ENCODE measurements at regions not wholly inside any gene's neighbourhood (a gene's known extent, or its start where the extent isn't known, plus 50 kb on each side); places are given as distances from the start of the nearest gene placed in this dataset.

GRCh38 chr2:16387461-16387984 is 278.1 kb downstream of the CYRIA start:
- H3K4me1 Mint-ChIP-seq (ENCODE audit: low read depth) = no peaks in the 10 kb centered on the region
- POLR2A ChIA-PET = no interaction called here
- H3K27ac Mint-ChIP-seq = no peak overlapping the region
- H3K9me3 ChIP-seq (ENCODE audit: control insufficient read depth in 1 of 2, insufficient read depth in 1 of 2, low read length in 2 of 2) = peaks cover 0 to under 1% of the 10 kb centered on the region in 2 experiments
- intact Hi-C loops (cut with DNase I, micrococcal nuclease) = no loop called here
- H3K27ac ChIP-seq (ENCODE audit: low read depth in 1 of 2, low read length in 2 of 2) = no peak overlapping the region
- no peak overlapping the region for H3K4me3 ChIP-seq (ENCODE audit: low read length)
- TF ChIP-seq CTCF (IDR thresholded peaks at IDR 0.05) = no peak
- H3K36me3 ChIP-seq (ENCODE audit: insufficient read depth, low read length) = no peaks in the 10 kb centered on the region
- no peaks in the 10 kb centered on the region for H3K27me3 Mint-ChIP-seq
- no peaks in the 10 kb centered on the region for H3K27me3 ChIP-seq (ENCODE audit: control insufficient read depth in 1 of 2, insufficient read depth in 2 of 2, low read length in 2 of 2)
- H3K9me3 Mint-ChIP-seq = no peaks in the 10 kb centered on the region
- ATAC-seq (ENCODE audit: poor library complexity) (no peak), DNase-seq (no peak)
- H3K4me1 ChIP-seq (ENCODE audit: insufficient read depth, low read length) = no peaks in the 10 kb centered on the region
- CTCF ChIA-PET = interaction anchor here (1.3 kb wide), 1 partner anchor 15 kb away, joined by 3 read pairs; no protein-coding TSS in a partner anchor
- no peak overlapping the region for H3K4me3 Mint-ChIP-seq
- no peaks in the 10 kb centered on the region for H3K36me3 Mint-ChIP-seq (ENCODE audit: low read depth)

DNA sequence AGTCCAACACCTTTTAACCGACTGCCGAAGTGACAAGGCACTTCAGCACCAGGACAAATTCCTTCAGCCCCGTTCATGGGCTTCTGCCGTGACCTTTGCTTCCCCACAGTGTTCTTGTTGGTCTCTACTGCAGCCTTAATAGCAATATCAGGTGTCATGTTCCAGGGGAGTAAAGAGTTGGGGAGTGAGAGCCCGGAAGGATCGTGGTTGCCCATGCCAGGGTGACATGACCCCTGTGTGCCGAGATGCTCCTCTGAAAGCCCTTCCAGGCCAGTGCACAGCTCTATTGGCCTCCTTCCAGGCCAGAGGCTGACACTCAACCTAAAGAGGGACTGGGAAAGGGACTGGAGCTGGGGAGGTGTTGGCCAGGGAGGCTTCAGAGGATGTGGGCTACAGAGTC is 279.2 kb downstream of the CYRIA start:
- ChIA-PET CTCF (interaction anchor here (1.3 kb wide), 1 partner anchor 14 kb away, joined by 3 read pairs; no protein-coding TSS in a partner anchor), POLR2A (no interaction called here)
- no peaks in the 10 kb centered on the region for H3K9me3 Mint-ChIP-seq
- H3K27ac Mint-ChIP-seq = no peak overlapping the region
- H3K27me3 Mint-ChIP-seq = no peaks in the 10 kb centered on the region
- H3K4me1 ChIP-seq (ENCODE audit: insufficient read depth, low read length) = no peaks in the 10 kb centered on the region
- no peak overlapping the region for H3K4me3 Mint-ChIP-seq
- no peaks in the 10 kb centered on the region for H3K4me1 Mint-ChIP-seq (ENCODE audit: low read depth)
- H3K27me3 ChIP-seq (ENCODE audit: control insufficient read depth in 1 of 2, insufficient read depth in 2 of 2, low read length in 2 of 2) = no peaks in the 10 kb centered on the region
- no peak for TF ChIP-seq CTCF (IDR thresholded peaks at IDR 0.05)
- DNase-seq (no peak), ATAC-seq (ENCODE audit: poor library complexity) (no peak)
- H3K27ac ChIP-seq (ENCODE audit: low read depth in 1 of 2, low read length in 2 of 2) = no peak overlapping the region
- intact Hi-C loops (cut with DNase I, micrococcal nuclease) = no loop called here
- H3K4me3 ChIP-seq (ENCODE audit: low read length) = no peak overlapping the region
- H3K36me3 Mint-ChIP-seq (ENCODE audit: low read depth) = no peaks in the 10 kb centered on the region
- no peaks in the 10 kb centered on the region for H3K9me3 ChIP-seq (ENCODE audit: control insufficient read depth in 1 of 2, insufficient read depth in 1 of 2, low read length in 2 of 2)
- H3K36me3 ChIP-seq (ENCODE audit: insufficient read depth, low read length) = no peaks in the 10 kb centered on the region

- H3K9me3 Mint-ChIP-seq = no peaks in the 10 kb centered on the region
Measured at GRCh38 chr2:16386031-16386430, 279.6 kb downstream of the CYRIA start.

More at GRCh38 chr2:16386031-16386430, 279.6 kb downstream of the CYRIA start:
- POLR2A ChIA-PET = no interaction called here
- DNase-seq (no peak), ATAC-seq (ENCODE audit: poor library complexity) (no peak)
- Mint-ChIP-seq H3K36me3 (ENCODE audit: low read depth) (no peaks in the 10 kb centered on the region), H3K27ac (no peak overlapping the region), H3K4me3 (no peak overlapping the region), H3K27me3 (no peaks in the 10 kb centered on the region), H3K4me1 (ENCODE audit: low read depth) (no peaks in the 10 kb centered on the region)
- CTCF ChIA-PET = interaction anchor here (1.3 kb wide), 1 partner anchor 14 kb away, joined by 3 read pairs; no protein-coding TSS in a partner anchor
- Histone ChIP-seq H3K4me1 (ENCODE audit: insufficient read depth, low read length) (no peaks in the 10 kb centered on the region), H3K27ac (ENCODE audit: low read depth in 1 of 2, low read length in 2 of 2) (no peak overlapping the region), H3K9me3 (ENCODE audit: control insufficient read depth in 1 of 2, insufficient read depth in 1 of 2, low read length in 2 of 2) (no peaks in the 10 kb centered on the region), H3K27me3 (ENCODE audit: control insufficient read depth in 1 of 2, insufficient read depth in 2 of 2, low read length in 2 of 2) (no peaks in the 10 kb centered on the region), H3K4me3 (ENCODE audit: low read length) (no peak overlapping the region), H3K36me3 (ENCODE audit: insufficient read depth, low read length) (no peaks in the 10 kb centered on the region)
- TF ChIP-seq CTCF (IDR thresholded peaks at IDR 0.05) = no peak
- intact Hi-C loops (cut with DNase I, micrococcal nuclease) = no loop called here
